ENCODE measurements at regions not wholly inside any gene's neighbourhood (a gene's known extent, or its start where the extent isn't known, plus 50 kb on each side); places are given as distances from the start of the nearest gene placed in this dataset.

- DNase-seq = peak; percentile 81
Measured at GRCh38 chr7:124692425-124692824, 73.2 kb downstream of the GPR37 start.

GRCh38 chr7:124690840-124691239 lies 74.8 kb downstream of the GPR37 start:
- no peak for DNase-seq

- DNase-seq = no peak
Measured at GRCh38 chr7:124689931-124690330, 75.7 kb downstream of the GPR37 start.

GRCh38 chr7:124689523-124689922 lies 76.1 kb downstream of the GPR37 start:
- no peak for DNase-seq

- DNase-seq = no peak
Measured at GRCh38 chr7:124688991-124689390, 76.6 kb downstream of the GPR37 start.

- DNase-seq = no peak
Measured at GRCh38 chr7:124686543-124687171, 78.9 kb downstream of the GPR37 start.

GRCh38 chr7:124681946-124682345 lies 83.6 kb downstream of the GPR37 start:
- DNase-seq = no peak

GRCh38 chr7:124680304-124680703 lies 85.3 kb downstream of the GPR37 start:
- DNase-seq = no peak

GRCh38 chr7:124679586-124680225 lies 85.9 kb downstream of the GPR37 start:
- DNase-seq = no peak

- DNase-seq = no peak
Measured at GRCh38 chr7:124679146-124679545, 86.4 kb downstream of the GPR37 start.

GRCh38 chr7:124674451-124674850 lies 91.1 kb downstream of the GPR37 start:
- no peak for DNase-seq

- no peak for DNase-seq
Measured at GRCh38 chr7:124672011-124672410, 93.6 kb downstream of the GPR37 start.

GRCh38 chr7:124667312-124668153 lies 98.1 kb downstream of the GPR37 start:
- no peak for DNase-seq

GRCh38 chr7:124662937-124663336 lies 102.7 kb downstream of the GPR37 start:
- no peak for DNase-seq

GRCh38 chr7:124662372-124662771 lies 103.2 kb downstream of the GPR37 start:
- DNase-seq = no peak

GRCh38 chr7:124655990-124656389 lies 109.6 kb downstream of the GPR37 start:
- DNase-seq = peak; percentile 23

- no peak for DNase-seq
Measured at GRCh38 chr7:124652237-124652636, 113.4 kb downstream of the GPR37 start.

- DNase-seq = no peak
Measured at GRCh38 chr7:124651136-124651535, 114.5 kb downstream of the GPR37 start.

GRCh38 chr7:124649397-124650014 lies 116.1 kb downstream of the GPR37 start:
- no peak for DNase-seq

- no peak for DNase-seq
Measured at GRCh38 chr7:124647630-124648306, 117.8 kb downstream of the GPR37 start.

GRCh38 chr7:124645704-124646103 lies 119.9 kb downstream of the GPR37 start:
- DNase-seq = no peak

- no peak for DNase-seq
Measured at GRCh38 chr7:124643311-124643811, 122.2 kb downstream of the GPR37 start.

- no peak for DNase-seq
Measured at GRCh38 chr7:124635416-124635815, 130.2 kb downstream of the GPR37 start.

Measured in NCI-H446 treated with DMSO at 0.1 percent for 48 hours (cell line).